ENCODE measurements at regions not wholly inside any gene's neighbourhood (a gene's known extent, or its start where the extent isn't known, plus 50 kb on each side); places are given as distances from the start of the nearest gene placed in this dataset.

GRCh38 chr21:32136546-32136945 lies 142.3 kb downstream of the MIS18A start:
- peaks cover 6% of the 10 kb centered on the region for H3K9me3 Mint-ChIP-seq
- peak overlapping the region in 1 of 3 experiments; percentile 55 for H3K27ac Mint-ChIP-seq

DNA sequence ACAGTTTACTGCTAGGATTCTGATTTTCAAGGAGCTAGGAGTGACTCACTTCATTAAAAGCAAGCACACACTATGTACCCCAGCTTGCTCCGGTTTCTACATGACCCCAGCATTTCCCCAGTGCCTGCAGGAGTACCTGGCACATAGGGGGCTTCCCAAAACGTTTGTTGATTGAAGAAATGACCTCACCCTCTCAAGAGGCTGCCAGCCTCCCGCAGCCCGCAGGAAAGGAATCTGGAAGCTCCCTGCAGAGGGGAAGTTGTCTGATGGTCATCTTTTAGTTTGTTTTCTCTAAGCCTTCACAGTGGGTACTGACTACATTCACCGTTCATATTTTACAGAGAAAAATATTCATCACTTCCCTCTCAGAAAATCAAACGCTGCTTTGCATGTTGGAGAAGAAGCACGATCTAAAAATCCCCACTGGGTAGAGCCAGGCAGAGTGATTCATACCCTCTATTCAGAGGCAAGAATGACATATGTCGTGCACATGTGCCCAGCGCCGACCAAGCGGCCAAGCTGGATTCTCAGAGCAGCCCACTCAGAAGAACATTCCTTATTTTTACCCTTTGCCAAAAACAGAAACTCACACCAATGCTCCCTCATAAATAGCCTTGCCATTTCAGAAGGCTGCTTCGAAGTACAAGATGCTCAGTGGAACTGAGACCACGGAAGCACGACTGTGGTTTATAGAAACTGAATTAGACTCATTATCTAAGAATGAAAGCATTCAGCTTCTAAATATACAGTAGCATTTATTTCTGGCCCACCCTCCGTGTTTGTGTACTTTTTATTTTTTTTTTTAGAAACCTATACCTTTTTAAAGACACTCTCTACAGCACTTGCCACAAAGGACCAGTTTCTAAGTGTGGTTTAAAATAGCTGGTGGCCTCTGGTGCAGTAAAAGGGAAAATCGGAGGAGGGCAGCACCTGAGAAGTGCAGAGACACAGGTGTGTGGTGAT lies 143.2 kb downstream of the MIS18A start:
- H3K4me3 Mint-ChIP-seq = peak overlapping the region in 1 of 3 experiments; percentile 3
- TF ChIP-seq, protein P1, sequence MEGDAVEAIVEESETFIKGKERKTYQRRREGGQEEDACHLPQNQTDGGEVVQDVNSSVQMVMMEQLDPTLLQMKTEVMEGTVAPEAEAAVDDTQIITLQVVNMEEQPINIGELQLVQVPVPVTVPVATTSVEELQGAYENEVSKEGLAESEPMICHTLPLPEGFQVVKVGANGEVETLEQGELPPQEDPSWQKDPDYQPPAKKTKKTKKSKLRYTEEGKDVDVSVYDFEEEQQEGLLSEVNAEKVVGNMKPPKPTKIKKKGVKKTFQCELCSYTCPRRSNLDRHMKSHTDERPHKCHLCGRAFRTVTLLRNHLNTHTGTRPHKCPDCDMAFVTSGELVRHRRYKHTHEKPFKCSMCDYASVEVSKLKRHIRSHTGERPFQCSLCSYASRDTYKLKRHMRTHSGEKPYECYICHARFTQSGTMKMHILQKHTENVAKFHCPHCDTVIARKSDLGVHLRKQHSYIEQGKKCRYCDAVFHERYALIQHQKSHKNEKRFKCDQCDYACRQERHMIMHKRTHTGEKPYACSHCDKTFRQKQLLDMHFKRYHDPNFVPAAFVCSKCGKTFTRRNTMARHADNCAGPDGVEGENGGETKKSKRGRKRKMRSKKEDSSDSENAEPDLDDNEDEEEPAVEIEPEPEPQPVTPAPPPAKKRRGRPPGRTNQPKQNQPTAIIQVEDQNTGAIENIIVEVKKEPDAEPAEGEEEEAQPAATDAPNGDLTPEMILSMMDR (IDR thresholded peaks at IDR 0.05; ENCODE audit: unreplicated experiment in 3 of 3) = no peak
- peak overlapping the region; percentile 36 to 59 (median 55) for H3K27ac Mint-ChIP-seq
- peaks cover 6% of the 10 kb centered on the region for H3K9me3 Mint-ChIP-seq
- peaks cover 17% of the 10 kb centered on the region for H3K27me3 Mint-ChIP-seq (ENCODE audit: low read depth)
- peaks cover 51% of the 10 kb centered on the region for H3K4me1 Mint-ChIP-seq
- no peaks in the 10 kb centered on the region for H3K36me3 Mint-ChIP-seq (ENCODE audit: low read depth)

More at GRCh38 chr21:32136546-32136945, 142.3 kb downstream of the MIS18A start:
- H3K4me3 Mint-ChIP-seq = no peak overlapping the region
- H3K27me3 Mint-ChIP-seq (ENCODE audit: low read depth) = peaks cover 17% of the 10 kb centered on the region
- H3K4me1 Mint-ChIP-seq = peaks cover 58% of the 10 kb centered on the region
- H3K36me3 Mint-ChIP-seq (ENCODE audit: low read depth) = no peaks in the 10 kb centered on the region
- TF ChIP-seq, protein P1 (IDR thresholded peaks at IDR 0.05; ENCODE audit: unreplicated experiment in 3 of 3) = no peak

DNA sequence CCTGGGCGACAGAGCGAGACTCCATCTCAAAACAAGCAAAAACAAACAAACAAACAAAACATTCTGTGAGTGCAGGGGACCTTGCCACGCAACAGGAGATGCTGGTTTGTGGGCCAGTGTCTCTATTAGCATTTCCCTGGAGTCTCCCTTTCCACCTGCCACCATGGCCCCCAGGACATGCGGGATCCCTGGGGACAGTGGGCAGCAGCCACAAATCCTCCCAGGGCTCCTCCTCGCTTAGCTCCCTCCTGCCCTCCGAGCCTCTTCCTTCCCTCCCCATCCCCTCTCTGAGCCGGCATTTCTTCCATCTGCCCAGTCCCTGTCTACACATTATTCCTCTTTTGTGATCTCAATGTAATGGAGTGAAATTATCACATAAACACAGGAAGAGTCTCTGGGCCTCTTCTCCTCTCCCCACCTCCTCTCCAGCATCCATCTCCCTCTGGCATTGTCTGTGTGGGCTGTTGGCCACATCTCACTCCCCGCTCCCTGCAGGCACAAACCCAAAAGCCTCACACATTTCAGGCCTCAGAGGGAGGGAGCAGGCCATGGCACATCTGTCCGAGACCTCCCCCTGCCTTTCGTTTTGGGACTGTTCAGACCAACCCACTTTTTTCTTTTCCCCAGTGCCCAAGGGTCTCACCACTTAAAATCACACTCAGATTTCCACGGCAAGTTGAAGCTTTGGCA lies 144.3 kb downstream of the MIS18A start:
- peaks cover 6% of the 10 kb centered on the region for H3K9me3 Mint-ChIP-seq
- no peaks in the 10 kb centered on the region for H3K36me3 Mint-ChIP-seq (ENCODE audit: low read depth)
- H3K4me3 Mint-ChIP-seq = peak overlapping the region in 1 of 3 experiments; percentile 10
- H3K27ac Mint-ChIP-seq = peak overlapping the region in 2 of 3 experiments; percentile 32 to 34
- TF ChIP-seq, protein P1 (IDR thresholded peaks at IDR 0.05; ENCODE audit: unreplicated experiment in 3 of 3) = no peak
- peaks cover 17% of the 10 kb centered on the region for H3K27me3 Mint-ChIP-seq (ENCODE audit: low read depth)
- peaks cover 46% of the 10 kb centered on the region for H3K4me1 Mint-ChIP-seq

GRCh38 chr21:32132881-32133280 lies 146.0 kb downstream of the MIS18A start:
- H3K9me3 Mint-ChIP-seq = peaks cover 12% of the 10 kb centered on the region
- peak overlapping the region; percentile 23 to 54 (median 42) for H3K27ac Mint-ChIP-seq
- peaks cover 4% of the 10 kb centered on the region for H3K36me3 Mint-ChIP-seq (ENCODE audit: low read depth)
- peaks cover 18% of the 10 kb centered on the region for H3K27me3 Mint-ChIP-seq (ENCODE audit: low read depth)
- peaks cover 46% of the 10 kb centered on the region for H3K4me1 Mint-ChIP-seq
- TF ChIP-seq, protein P1 (IDR thresholded peaks at IDR 0.05; ENCODE audit: unreplicated experiment in 3 of 3) = no peak
- H3K4me3 Mint-ChIP-seq = no peak overlapping the region

- Mint-ChIP-seq H3K4me1 (peaks cover 46% of the 10 kb centered on the region), H3K36me3 (ENCODE audit: low read depth) (peaks cover 6% of the 10 kb centered on the region), H3K27ac (peak overlapping the region; percentile 23 to 54 (median 42)), H3K4me3 (no peak overlapping the region), H3K27me3 (ENCODE audit: low read depth) (peaks cover 19% of the 10 kb centered on the region), H3K9me3 (peaks cover 13% of the 10 kb centered on the region)
- TF ChIP-seq, protein P1 (IDR thresholded peaks at IDR 0.05; ENCODE audit: unreplicated experiment in 3 of 3) = no peak
These were observed 146.4 kb downstream of the MIS18A start for GRCh38 chr21:32132409-32132808.
